SK-N-SH (cell line): ENCODE measurements at regions not wholly inside any gene's neighbourhood (a gene's known extent, or its start where the extent isn't known, plus 50 kb on each side); places are given as distances from the start of the nearest gene placed in this dataset.

Source experiments
- ELF1 ChIP-seq: IDR thresholded peaks from 2 replicates; pipeline ENCODE4 v1.4.0; 2012
- EP300 ChIP-seq, 2 experiments: IDR thresholded peaks; 2 replicates each; pipeline versions ENCODE4 v1.4.0 to v1.6.1; 2012; ENCODE audit warnings: borderline replicate concordance in 1 of 2, low read depth in 1 of 2, low read length in 1 of 2
- FOSL2 ChIP-seq: IDR thresholded peaks from 2 replicates; pipeline ENCODE4 v1.4.0; 2012; ENCODE audit warnings: low read depth, mild to moderate bottlenecking, moderate library complexity, borderline replicate concordance
- FOXM1 ChIP-seq: IDR thresholded peaks from 2 replicates; pipeline ENCODE4 v1.4.0; 2012; ENCODE audit warnings: low read depth, mild to moderate bottlenecking
- GATA2 ChIP-seq: sonication (generic); formaldehyde crosslinking; IDR thresholded peaks from 2 replicates; pipeline ENCODE4 v1.5.0; 2020; ENCODE audit warnings: mild to moderate bottlenecking, missing genetic modification reagents
- MAX ChIP-seq: IDR thresholded peaks from 2 replicates; pipeline ENCODE4 v1.4.0; 2012; ENCODE audit warnings: low read depth
- MEF2A ChIP-seq: IDR thresholded peaks from 2 replicates; pipeline ENCODE4 v1.4.0; 2012; ENCODE audit warnings: low read depth, borderline replicate concordance
- MXI1 ChIP-seq: IDR thresholded peaks from 2 replicates; pipeline ENCODE4 v1.6.1; 2012; ENCODE audit warnings: mild to moderate bottlenecking, low read depth, low read length, improper control_type of control experiment
- NFIC ChIP-seq: IDR thresholded peaks from 2 replicates; pipeline ENCODE4 v1.4.0; 2012; ENCODE audit warnings: borderline replicate concordance
- NRF1 ChIP-seq: IDR thresholded peaks from 2 replicates; pipeline ENCODE4 v1.6.1; 2012; ENCODE audit warnings: low read depth, mild to moderate bottlenecking, low read length
- PBX3 ChIP-seq: IDR thresholded peaks from 2 replicates; pipeline ENCODE4; 2012
- POLR2AphosphoS5 ChIP-seq: IDR thresholded peaks from 2 replicates; pipeline ENCODE4 v1.6.1; 2012; ENCODE audit warnings: low read depth, low read length
- RAD21 ChIP-seq: IDR thresholded peaks from 2 replicates; pipeline ENCODE4 v1.6.1; 2012; ENCODE audit warnings: mild to moderate bottlenecking, low read length
- RCOR1 ChIP-seq: fragments of 150-350 bp; IDR thresholded peaks from 2 replicates; pipeline ENCODE4 v1.6.1; 2017; ENCODE audit warnings: antibody characterized with exemption, low read length
- RFX5 ChIP-seq: IDR thresholded peaks from 2 replicates; pipeline ENCODE4 v1.6.1; 2012; ENCODE audit warnings: mild to moderate bottlenecking, improper control_type of control experiment, low read length
- SIN3A ChIP-seq: IDR thresholded peaks from 2 replicates; pipeline ENCODE4 v1.6.1; 2012; ENCODE audit warnings: low read depth, mild to moderate bottlenecking, low read length, moderate library complexity, borderline replicate concordance
- SMC3 ChIP-seq: IDR thresholded peaks from 2 replicates; pipeline ENCODE4 v1.6.1; 2012; ENCODE audit warnings: low read depth, low read length, improper control_type of control experiment
- TAF1 ChIP-seq: IDR thresholded peaks from 2 replicates; pipeline ENCODE4 v1.6.1; 2012; ENCODE audit warnings: low read depth, mild to moderate bottlenecking, low read length, moderate library complexity, borderline replicate concordance
- TCF12 ChIP-seq: IDR thresholded peaks from 2 replicates; pipeline ENCODE4 v1.4.0; 2012
- TEAD4 ChIP-seq: IDR thresholded peaks from 2 replicates; pipeline ENCODE4 v1.4.0; 2012; ENCODE audit warnings: mild to moderate bottlenecking, borderline replicate concordance; ENCODE audit not compliant: insufficient read depth
- YY1 ChIP-seq: IDR thresholded peaks from 2 replicates; pipeline ENCODE4 v1.4.0; 2012; ENCODE audit warnings: low read depth, mild to moderate bottlenecking
- TF ChIP-seq, protein P1 (sequence below): fragments of 150-350 bp; IDR thresholded peaks from 2 replicates; pipeline ENCODE4 v1.6.1; 2016; ENCODE audit warnings: mild to moderate bottlenecking, low read depth, low read length
- TF ChIP-seq, protein P2 (sequence below): fragments of 200-600 bp; sonication (generic); IDR thresholded peaks from 2 replicates; pipeline ENCODE4 v1.6.1; 2017; ENCODE audit warnings: antibody characterized with exemption, mild to moderate bottlenecking, moderate library complexity
- TF ChIP-seq, protein P3 (sequence below): IDR thresholded peaks from 2 replicates; pipeline ENCODE4 v1.4.0; 2012; ENCODE audit warnings: low read depth, borderline replicate concordance

DNA sequence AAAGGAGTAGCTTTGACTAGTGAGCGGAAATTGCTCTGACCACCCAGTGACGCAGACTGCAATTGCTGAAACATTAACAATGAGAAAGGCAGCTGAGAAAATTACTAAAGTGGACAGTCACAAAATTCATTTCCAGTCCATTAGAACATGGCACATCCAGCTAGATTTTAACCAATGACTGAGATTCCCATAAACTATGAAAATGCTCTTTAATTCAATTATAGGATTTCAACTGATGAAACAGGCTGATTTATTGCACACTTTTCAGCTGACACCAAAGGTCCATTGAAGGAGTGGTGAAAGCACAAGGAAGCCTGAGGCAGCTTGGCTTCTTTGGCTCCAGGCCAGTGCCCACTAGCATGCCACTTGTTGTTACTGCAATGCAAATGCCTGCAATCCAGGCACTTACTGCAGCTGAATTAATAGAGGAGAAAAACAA lies 933.4 kb downstream of the SLITRK6 start (continued):
- TF ChIP-seq TCF12 (no peak), TAF1 (no peak), GATA2 (peak; percentile 24; the same call in 1 of the 2 replicates), NFIC (peak; percentile 30; the same call in 1 of the 2 replicates), RCOR1 (no peak; the same call in 1 of the 2 replicates), ELF1 (no peak), NRF1 (no peak), EP300 (IDR thresholded peaks at IDR 0.05; ENCODE audit: borderline replicate concordance in 1 of 2, low read depth in 1 of 2, low read length in 1 of 2) (peak in 1 of 2 experiments; percentile 44; a peak in 1 of 4 replicates), PBX3 (no peak), SIN3A (no peak), MEF2A (no peak), MXI1 (no peak), FOSL2 (no peak), RAD21 (no peak), SMC3 (no peak), TEAD4 (no peak), RFX5 (no peak), POLR2AphosphoS5 (no peak), MAX (no peak), FOXM1 (no peak), YY1 (no peak)
- TF ChIP-seq, protein P1, sequence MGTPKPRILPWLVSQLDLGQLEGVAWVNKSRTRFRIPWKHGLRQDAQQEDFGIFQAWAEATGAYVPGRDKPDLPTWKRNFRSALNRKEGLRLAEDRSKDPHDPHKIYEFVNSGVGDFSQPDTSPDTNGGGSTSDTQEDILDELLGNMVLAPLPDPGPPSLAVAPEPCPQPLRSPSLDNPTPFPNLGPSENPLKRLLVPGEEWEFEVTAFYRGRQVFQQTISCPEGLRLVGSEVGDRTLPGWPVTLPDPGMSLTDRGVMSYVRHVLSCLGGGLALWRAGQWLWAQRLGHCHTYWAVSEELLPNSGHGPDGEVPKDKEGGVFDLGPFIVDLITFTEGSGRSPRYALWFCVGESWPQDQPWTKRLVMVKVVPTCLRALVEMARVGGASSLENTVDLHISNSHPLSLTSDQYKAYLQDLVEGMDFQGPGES: no peak
- TF ChIP-seq, protein P2, sequence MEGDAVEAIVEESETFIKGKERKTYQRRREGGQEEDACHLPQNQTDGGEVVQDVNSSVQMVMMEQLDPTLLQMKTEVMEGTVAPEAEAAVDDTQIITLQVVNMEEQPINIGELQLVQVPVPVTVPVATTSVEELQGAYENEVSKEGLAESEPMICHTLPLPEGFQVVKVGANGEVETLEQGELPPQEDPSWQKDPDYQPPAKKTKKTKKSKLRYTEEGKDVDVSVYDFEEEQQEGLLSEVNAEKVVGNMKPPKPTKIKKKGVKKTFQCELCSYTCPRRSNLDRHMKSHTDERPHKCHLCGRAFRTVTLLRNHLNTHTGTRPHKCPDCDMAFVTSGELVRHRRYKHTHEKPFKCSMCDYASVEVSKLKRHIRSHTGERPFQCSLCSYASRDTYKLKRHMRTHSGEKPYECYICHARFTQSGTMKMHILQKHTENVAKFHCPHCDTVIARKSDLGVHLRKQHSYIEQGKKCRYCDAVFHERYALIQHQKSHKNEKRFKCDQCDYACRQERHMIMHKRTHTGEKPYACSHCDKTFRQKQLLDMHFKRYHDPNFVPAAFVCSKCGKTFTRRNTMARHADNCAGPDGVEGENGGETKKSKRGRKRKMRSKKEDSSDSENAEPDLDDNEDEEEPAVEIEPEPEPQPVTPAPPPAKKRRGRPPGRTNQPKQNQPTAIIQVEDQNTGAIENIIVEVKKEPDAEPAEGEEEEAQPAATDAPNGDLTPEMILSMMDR: no peak
- TF ChIP-seq, protein P3, sequence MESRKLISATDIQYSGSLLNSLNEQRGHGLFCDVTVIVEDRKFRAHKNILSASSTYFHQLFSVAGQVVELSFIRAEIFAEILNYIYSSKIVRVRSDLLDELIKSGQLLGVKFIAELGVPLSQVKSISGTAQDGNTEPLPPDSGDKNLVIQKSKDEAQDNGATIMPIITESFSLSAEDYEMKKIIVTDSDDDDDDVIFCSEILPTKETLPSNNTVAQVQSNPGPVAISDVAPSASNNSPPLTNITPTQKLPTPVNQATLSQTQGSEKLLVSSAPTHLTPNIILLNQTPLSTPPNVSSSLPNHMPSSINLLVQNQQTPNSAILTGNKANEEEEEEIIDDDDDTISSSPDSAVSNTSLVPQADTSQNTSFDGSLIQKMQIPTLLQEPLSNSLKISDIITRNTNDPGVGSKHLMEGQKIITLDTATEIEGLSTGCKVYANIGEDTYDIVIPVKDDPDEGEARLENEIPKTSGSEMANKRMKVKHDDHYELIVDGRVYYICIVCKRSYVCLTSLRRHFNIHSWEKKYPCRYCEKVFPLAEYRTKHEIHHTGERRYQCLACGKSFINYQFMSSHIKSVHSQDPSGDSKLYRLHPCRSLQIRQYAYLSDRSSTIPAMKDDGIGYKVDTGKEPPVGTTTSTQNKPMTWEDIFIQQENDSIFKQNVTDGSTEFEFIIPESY: no peak
- TF ChIP-seq, all 33 proteins: peak for 5
